ENCODE measurements at regions not wholly inside any gene's neighbourhood (a gene's known extent, or its start where the extent isn't known, plus 50 kb on each side); places are given as distances from the start of the nearest gene placed in this dataset.
"Not testable (repeated sequence)": the region's sequence is repeated elsewhere in the genome, so short reads cannot be mapped to it uniquely, and the experiment has no call there.

- DNase-seq: peak; percentile 54
Observed at GRCh38 chr16:48054881-48055601, 100.8 kb downstream of the ABCC12 start.

GRCh38 chr16:48053418-48053745, 102.4 kb downstream of the ABCC12 start:
- no peak for DNase-seq

- no peak for DNase-seq
Observed at GRCh38 chr16:48052731-48053417, 102.9 kb downstream of the ABCC12 start.

- DNase-seq: no peak
Observed at GRCh38 chr16:48050871-48051270, 104.9 kb downstream of the ABCC12 start.

GRCh38 chr16:48049847-48050246, 105.9 kb downstream of the ABCC12 start:
- DNase-seq: no peak

GRCh38 chr16:48047720-48048119, 108.1 kb downstream of the ABCC12 start:
- DNase-seq: no peak

GRCh38 chr16:48047241-48047640, 108.6 kb downstream of the ABCC12 start:
- no peak for DNase-seq

GRCh38 chr16:48044117-48044516, 111.7 kb downstream of the ABCC12 start:
- no peak for DNase-seq

GRCh38 chr16:48041981-48042421, 113.8 kb downstream of the ABCC12 start:
- DNase-seq: no peak

- DNase-seq: no peak
Observed at GRCh38 chr16:48035142-48035541, 120.7 kb downstream of the ABCC12 start.

- no peak for DNase-seq
Observed at GRCh38 chr16:48030926-48031325, 124.9 kb downstream of the ABCC12 start.

- no peak for DNase-seq
Observed at GRCh38 chr16:48029768-48030167, 126.0 kb downstream of the ABCC12 start.

- DNase-seq: no peak
Observed at GRCh38 chr16:48025359-48025758, 130.4 kb downstream of the ABCC12 start.

- no peak for DNase-seq
Observed at GRCh38 chr16:48024042-48024441, 131.8 kb downstream of the ABCC12 start.

GRCh38 chr16:48022496-48022895, 133.3 kb downstream of the ABCC12 start:
- no peak for DNase-seq

- not testable (repeated sequence) for DNase-seq
Observed at GRCh38 chr16:48020617-48021016, 135.2 kb downstream of the ABCC12 start.

GRCh38 chr16:48014349-48015135, 141.3 kb downstream of the ABCC12 start:
- DNase-seq: no peak

GRCh38 chr16:48013491-48013901, 142.3 kb downstream of the ABCC12 start:
- no peak for DNase-seq

- DNase-seq: no peak
Observed at GRCh38 chr16:48011878-48012658, 143.7 kb downstream of the ABCC12 start.

- no peak for DNase-seq
Observed at GRCh38 chr16:48011466-48011865, 144.3 kb downstream of the ABCC12 start.

- no peak for DNase-seq
Observed at GRCh38 chr16:48008011-48008525, 147.7 kb downstream of the ABCC12 start.

GRCh38 chr16:48004141-48004695, 151.6 kb downstream of the ABCC12 start:
- no peak for DNase-seq

All from left kidney (tissue), 1 donor.